Fibroblast of pulmonary artery (primary cell): ENCODE measurements at regions not wholly inside any gene's neighbourhood (a gene's known extent, or its start where the extent isn't known, plus 50 kb on each side); places are given as distances from the start of the nearest gene placed in this dataset.

Experiments used
- DNase-seq: peaks from one replicate; pipeline ENCODE4 v3.0.0-alpha.2; 2010; ENCODE audit warnings: low read depth
- H3K4me3 ChIP-seq: replicated peaks from 2 replicates; pipeline ENCODE4 v1.5.1; 2011; ENCODE audit warnings: low read depth, mild to moderate bottlenecking, control low read depth, low read length, moderate library complexity
- TF ChIP-seq, protein P1 (sequence below): IDR thresholded peaks from 2 replicates; pipeline ENCODE4 v1.5.1; 2011; ENCODE audit warnings: mild to moderate bottlenecking, control low read depth, low read length, inconsistent platforms; ENCODE audit errors: missing control alignments

- TF ChIP-seq, protein P1, sequence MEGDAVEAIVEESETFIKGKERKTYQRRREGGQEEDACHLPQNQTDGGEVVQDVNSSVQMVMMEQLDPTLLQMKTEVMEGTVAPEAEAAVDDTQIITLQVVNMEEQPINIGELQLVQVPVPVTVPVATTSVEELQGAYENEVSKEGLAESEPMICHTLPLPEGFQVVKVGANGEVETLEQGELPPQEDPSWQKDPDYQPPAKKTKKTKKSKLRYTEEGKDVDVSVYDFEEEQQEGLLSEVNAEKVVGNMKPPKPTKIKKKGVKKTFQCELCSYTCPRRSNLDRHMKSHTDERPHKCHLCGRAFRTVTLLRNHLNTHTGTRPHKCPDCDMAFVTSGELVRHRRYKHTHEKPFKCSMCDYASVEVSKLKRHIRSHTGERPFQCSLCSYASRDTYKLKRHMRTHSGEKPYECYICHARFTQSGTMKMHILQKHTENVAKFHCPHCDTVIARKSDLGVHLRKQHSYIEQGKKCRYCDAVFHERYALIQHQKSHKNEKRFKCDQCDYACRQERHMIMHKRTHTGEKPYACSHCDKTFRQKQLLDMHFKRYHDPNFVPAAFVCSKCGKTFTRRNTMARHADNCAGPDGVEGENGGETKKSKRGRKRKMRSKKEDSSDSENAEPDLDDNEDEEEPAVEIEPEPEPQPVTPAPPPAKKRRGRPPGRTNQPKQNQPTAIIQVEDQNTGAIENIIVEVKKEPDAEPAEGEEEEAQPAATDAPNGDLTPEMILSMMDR = no peak
- DNase-seq = no peak
- no peak overlapping the region for H3K4me3 ChIP-seq
Measured at GRCh38 chr14:22482782-22483553, 106.1 kb downstream of the DAD1 start.

- DNase-seq = no peak
- H3K4me3 ChIP-seq = no peak overlapping the region
- TF ChIP-seq, protein P1 = no peak
Measured at GRCh38 chr14:22482085-22482694, 106.8 kb downstream of the DAD1 start.

DNA sequence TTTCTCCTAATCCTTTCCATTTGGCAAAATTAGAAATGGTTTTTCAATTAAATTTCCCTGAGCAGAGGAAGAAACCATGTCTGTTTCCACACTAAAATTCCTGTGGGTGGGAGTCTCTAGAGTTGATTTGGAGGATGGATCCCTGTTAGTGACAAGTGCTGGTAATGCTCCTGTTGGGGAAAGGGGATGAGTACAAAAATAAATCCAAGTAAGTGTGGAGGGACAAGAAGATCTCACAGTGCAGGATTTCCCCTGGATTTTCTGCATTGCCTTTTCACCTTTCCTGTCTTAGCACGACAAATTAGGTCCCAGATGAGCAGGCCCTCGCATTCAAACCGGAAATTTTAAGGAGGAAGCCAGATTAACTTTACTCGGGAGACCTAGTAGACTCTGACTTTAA, 107.5 kb downstream of the DAD1 start:
- no peak overlapping the region for H3K4me3 ChIP-seq
- DNase-seq = no peak
- TF ChIP-seq, protein P1 = no peak

DNA sequence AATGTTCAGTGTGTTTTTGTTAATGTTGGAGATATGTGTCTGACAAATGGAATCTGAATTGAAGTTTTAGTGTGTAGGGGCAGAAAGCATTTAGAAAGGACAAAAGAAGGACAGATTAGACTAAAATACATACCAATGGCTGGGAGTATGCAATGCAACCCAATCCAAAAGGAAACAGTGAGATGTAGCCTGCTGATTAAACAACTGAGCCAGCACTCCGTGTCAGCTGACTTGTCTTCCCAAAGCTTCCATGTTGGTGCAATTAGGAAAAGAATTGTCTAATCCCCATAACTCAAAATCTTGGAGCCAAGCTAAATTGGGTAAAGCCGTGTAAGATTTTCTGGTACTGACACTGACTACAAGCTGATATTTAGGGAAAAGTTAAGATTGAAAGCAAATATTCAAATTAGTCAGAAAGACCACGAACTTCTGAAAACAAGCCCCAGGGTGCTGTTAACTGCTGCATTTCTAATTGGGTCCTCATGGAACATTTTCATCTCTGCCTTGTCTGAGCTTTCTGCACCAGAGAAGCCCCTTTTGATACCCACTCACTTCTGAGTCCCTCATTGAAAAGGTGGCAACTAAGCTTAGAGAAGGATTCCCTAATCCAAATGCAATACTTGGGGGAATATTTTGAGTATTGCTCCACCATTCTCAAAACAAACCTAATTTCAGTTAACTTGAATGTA, 109.1 kb downstream of the DAD1 start:
- TF ChIP-seq, protein P1 = no peak
- H3K4me3 ChIP-seq = no peak overlapping the region
- DNase-seq = no peak

DNA sequence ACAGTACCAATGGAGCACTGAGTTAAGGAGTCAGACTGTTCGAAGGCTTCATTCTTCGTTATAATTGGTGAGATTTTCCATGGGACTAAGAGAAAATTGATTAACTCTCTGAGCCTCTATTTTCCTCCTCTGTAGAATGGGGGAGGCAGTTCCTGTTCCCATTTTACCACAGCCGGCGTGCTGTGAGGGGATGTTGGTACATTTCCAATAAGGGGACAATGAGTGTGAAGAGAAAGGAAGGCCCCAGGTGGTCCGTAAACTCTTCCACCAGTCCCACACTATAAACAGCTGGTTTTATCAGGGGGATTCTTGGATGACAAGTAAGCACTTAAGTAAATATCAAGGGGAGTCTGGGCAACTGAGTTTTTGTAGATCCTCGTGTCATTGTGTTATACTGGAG, 109.9 kb downstream of the DAD1 start:
- TF ChIP-seq, protein P1 = no peak
- no peak for DNase-seq
- no peak overlapping the region for H3K4me3 ChIP-seq

DNA sequence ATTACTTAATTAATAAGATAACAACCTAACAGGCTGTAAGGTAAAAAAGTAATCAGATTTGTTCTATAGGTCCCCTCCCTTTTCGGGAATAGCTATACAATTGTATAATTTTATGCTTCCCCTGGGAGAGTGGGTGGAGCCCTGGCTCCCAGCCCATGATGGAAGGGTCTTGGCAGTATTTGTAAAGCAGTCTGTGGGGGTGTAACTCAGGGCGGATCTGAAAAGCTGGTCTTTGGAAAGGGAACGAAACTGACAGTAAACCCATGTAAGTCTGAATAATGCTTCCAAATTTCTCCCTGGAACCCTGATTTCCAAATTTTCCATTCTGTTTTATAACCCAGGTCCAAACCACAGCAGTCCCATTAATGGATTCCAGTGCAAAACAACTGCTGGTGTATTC, 110.4 kb downstream of the DAD1 start:
- TF ChIP-seq, protein P1 = no peak
- H3K4me3 ChIP-seq = no peak overlapping the region
- DNase-seq = peak; percentile 61
